Panc1 (cell line): ENCODE measurements at regions not wholly inside any gene's neighbourhood (a gene's known extent, or its start where the extent isn't known, plus 50 kb on each side); places are given as distances from the start of the nearest gene placed in this dataset.

ENCODE experiments used
- ATAC-seq: fragments of 200-7000 bp; cut with Tn5 transposase; 2 replicates; pipeline ENCODE4 v1.9.1; 2020; ENCODE audit warnings: mild to moderate bottlenecking, moderate library complexity
- BruUV-seq: library from RNA; stranded (reverse); fragments of 400-500 nt; replicated peaks from 2 replicates; lab custom pipeline; 2021; lab: Mats Ljungman, UMichigan
- CTCF ChIA-PET: fragments of 300-600 bp; sonication (Branson Sonifier 250); formaldehyde crosslinking; loops from one replicate; lab custom pipeline; 2022; ENCODE audit warnings: antibody characterized with exemption; lab: Charles Lee
- POLR2A ChIA-PET: fragments of 300-600 bp; sonication (Branson Sonifier 250); formaldehyde crosslinking; loops from one replicate; lab custom pipeline; 2022; ENCODE audit warnings: antibody characterized with exemption; lab: Charles Lee
- DNase-seq: peaks from one replicate; pipeline ENCODE4 v3.0.0-alpha.2; 2010; ENCODE audit warnings: low read depth, low spot score
- H3K27ac ChIP-seq: 2 replicates; pipeline ENCODE4 v1.5.1; 2011; ENCODE audit warnings: mild to moderate bottlenecking, low read length, inconsistent platforms
- H3K27me3 ChIP-seq: fragments of 200-500 bp; sonication (Bioruptor generic); 2 replicates; pipeline ENCODE4 v1.6.0; 2014; ENCODE audit warnings: low read length, inconsistent platforms; ENCODE audit not compliant: control insufficient read depth, insufficient read depth
- H3K36me3 ChIP-seq: fragments of 200-500 bp; sonication (Bioruptor generic); 2 replicates; pipeline ENCODE4 v1.5.1; 2014; ENCODE audit warnings: inconsistent platforms, mild to moderate bottlenecking, low read length, moderate library complexity; ENCODE audit not compliant: control insufficient read depth, insufficient read depth
- H3K4me1 ChIP-seq: 2 replicates; pipeline ENCODE4 v1.5.1; 2011; ENCODE audit warnings: inconsistent platforms, mild to moderate bottlenecking, low read length, moderate library complexity; ENCODE audit not compliant: control insufficient read depth, insufficient read depth
- H3K4me3 ChIP-seq, 2 experiments: 2 replicates each; pipeline ENCODE4 v1.5.1; 2011 to 2012; ENCODE audit warnings: low read depth in 2 of 2, low read length in 2 of 2, mild to moderate bottlenecking in 2 of 2, inconsistent platforms in 1 of 2, moderate library complexity in 1 of 2
- H3K9me3 ChIP-seq: fragments of 200-500 bp; sonication (Bioruptor generic); 2 replicates; pipeline ENCODE4 v1.5.1; 2014; ENCODE audit warnings: low read depth, mild to moderate bottlenecking, inconsistent platforms, low read length, moderate library complexity; ENCODE audit not compliant: control insufficient read depth, insufficient read depth
- POLR2AphosphoS5 ChIP-seq: IDR thresholded peaks from 2 replicates; pipeline ENCODE4 v1.6.1; 2012; ENCODE audit warnings: mild to moderate bottlenecking, low read depth, low read length, moderate library complexity
- REST ChIP-seq, 2 experiments: IDR thresholded peaks; 2 replicates each; pipeline ENCODE4 v1.6.1; 2011 to 2012; ENCODE audit warnings: low read depth in 2 of 2, control low read depth in 1 of 2, low read length in 1 of 2, mild to moderate bottlenecking in 1 of 2, moderate library complexity in 1 of 2; ENCODE audit not compliant: insufficient read depth in 1 of 2
- SIN3A ChIP-seq: IDR thresholded peaks from 2 replicates; pipeline ENCODE4 v1.6.1; 2012; ENCODE audit warnings: low read depth, mild to moderate bottlenecking, low read length, moderate library complexity, borderline replicate concordance; ENCODE audit not compliant: insufficient read depth
- TCF7L2 ChIP-seq: IDR thresholded peaks from 2 replicates; pipeline ENCODE4 v1.6.1; 2011; ENCODE audit warnings: mild to moderate bottlenecking, low read depth, low read length, inconsistent platforms
- in situ Hi-C: cut with HindIII; loops from 2 replicates; pipeline ENCODE4 v1.10.0; 2016; ENCODE audit warnings: low sequenced_read_pairs, low pct_unique_long_range_greater_than_20kb
- intact Hi-C: fragments of 100-400 bp; cut with micrococcal nuclease; formaldehyde crosslinking; loops from one replicate; pipeline ENCODE4 v1.10.0; 2022; ENCODE audit not compliant: unreplicated experiment
- TF ChIP-seq, protein P1 (sequence below): fragments of 450-650 bp; IDR thresholded peaks from 2 replicates; pipeline ENCODE4 v1.5.1; 2017; ENCODE audit warnings: mild to moderate bottlenecking

DNA sequence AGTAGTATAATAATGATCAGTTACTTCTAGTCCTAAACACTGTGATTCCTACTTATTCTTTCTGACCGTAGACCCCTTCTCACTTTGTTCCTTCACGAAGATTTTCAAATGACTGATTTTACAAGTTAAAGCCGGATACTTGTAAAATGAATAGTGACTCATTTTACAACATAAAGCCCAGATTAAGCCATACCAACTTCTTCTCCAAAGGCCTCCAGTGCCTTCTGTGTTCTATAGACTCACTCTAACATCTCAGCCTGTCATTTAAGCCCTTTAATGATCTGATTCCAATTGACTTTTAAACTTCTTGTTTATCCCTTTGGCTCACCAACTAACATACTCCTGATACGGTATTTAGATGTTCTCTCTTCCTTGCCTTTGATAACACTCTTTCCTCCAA lies 480.0 kb upstream of the HS3ST1 start:
- no peak for TF ChIP-seq POLR2AphosphoS5
- no peak for TF ChIP-seq TCF7L2
- TF ChIP-seq SIN3A = no peak
- TF ChIP-seq, protein P1, sequence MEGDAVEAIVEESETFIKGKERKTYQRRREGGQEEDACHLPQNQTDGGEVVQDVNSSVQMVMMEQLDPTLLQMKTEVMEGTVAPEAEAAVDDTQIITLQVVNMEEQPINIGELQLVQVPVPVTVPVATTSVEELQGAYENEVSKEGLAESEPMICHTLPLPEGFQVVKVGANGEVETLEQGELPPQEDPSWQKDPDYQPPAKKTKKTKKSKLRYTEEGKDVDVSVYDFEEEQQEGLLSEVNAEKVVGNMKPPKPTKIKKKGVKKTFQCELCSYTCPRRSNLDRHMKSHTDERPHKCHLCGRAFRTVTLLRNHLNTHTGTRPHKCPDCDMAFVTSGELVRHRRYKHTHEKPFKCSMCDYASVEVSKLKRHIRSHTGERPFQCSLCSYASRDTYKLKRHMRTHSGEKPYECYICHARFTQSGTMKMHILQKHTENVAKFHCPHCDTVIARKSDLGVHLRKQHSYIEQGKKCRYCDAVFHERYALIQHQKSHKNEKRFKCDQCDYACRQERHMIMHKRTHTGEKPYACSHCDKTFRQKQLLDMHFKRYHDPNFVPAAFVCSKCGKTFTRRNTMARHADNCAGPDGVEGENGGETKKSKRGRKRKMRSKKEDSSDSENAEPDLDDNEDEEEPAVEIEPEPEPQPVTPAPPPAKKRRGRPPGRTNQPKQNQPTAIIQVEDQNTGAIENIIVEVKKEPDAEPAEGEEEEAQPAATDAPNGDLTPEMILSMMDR = no peak
- no peak for TF ChIP-seq REST (IDR thresholded peaks at IDR 0.05; ENCODE audit: insufficient read depth in 1 of 2, low read depth in 2 of 2, low read length in 1 of 2)
- no peaks in the 10 kb centered on the region for H3K4me1 ChIP-seq
- no peak overlapping the region for H3K4me3 ChIP-seq
- intact Hi-C loops = no loop called here
- H3K27me3 ChIP-seq = no peaks in the 10 kb centered on the region
- H3K9me3 ChIP-seq = no peaks in the 10 kb centered on the region
- in situ Hi-C loops = no loop called here
- POLR2A ChIA-PET = no interaction called here
- H3K36me3 ChIP-seq = no peaks in the 10 kb centered on the region
- no TSS peak for BruUV-seq
- ATAC-seq (no peak), DNase-seq (no peak)
- CTCF ChIA-PET = no interaction called here
- H3K27ac ChIP-seq = no peak overlapping the region

GRCh38 chr4:11908205-11908604 lies 479.5 kb upstream of the HS3ST1 start:
- no TSS peak for BruUV-seq
- intact Hi-C loops = no loop called here
- no peak for DNase-seq
- Histone ChIP-seq H3K27me3 (no peaks in the 10 kb centered on the region), H3K9me3 (no peaks in the 10 kb centered on the region), H3K4me1 (no peaks in the 10 kb centered on the region), H3K27ac (no peak overlapping the region), H3K36me3 (no peaks in the 10 kb centered on the region), H3K4me3 (no peak overlapping the region)
- ATAC-seq = no peak
- ChIA-PET POLR2A (no interaction called here), CTCF (no interaction called here)
- in situ Hi-C loops = no loop called here
- TF ChIP-seq REST (IDR thresholded peaks at IDR 0.05; ENCODE audit: insufficient read depth in 1 of 2, low read depth in 2 of 2, low read length in 1 of 2) (no peak), POLR2AphosphoS5 (no peak), SIN3A (no peak), TCF7L2 (no peak)
- TF ChIP-seq, protein P1 = no peak
